Esophagus muscularis mucosa (tissue), 4 donors: ENCODE measurements at regions not wholly inside any gene's neighbourhood (a gene's known extent, or its start where the extent isn't known, plus 50 kb on each side); places are given as distances from the start of the nearest gene placed in this dataset.

Source experiments
- EP300 ChIP-seq: sonication (generic); formaldehyde crosslinking; IDR thresholded peaks from one replicate; pipeline ENCODE4 v1.6.1; 2017; ENCODE audit warnings: antibody characterized with exemption
- POLR2A ChIP-seq: fragments of 450-650 bp; IDR thresholded peaks from one replicate; pipeline ENCODE4 v1.6.1; 2017; ENCODE audit warnings: antibody characterized with exemption, moderate library complexity, mild to moderate bottlenecking, low read depth
- POLR2AphosphoS5 ChIP-seq, 2 donors: sonication (generic); formaldehyde crosslinking; IDR thresholded peaks; one replicate each; pipeline ENCODE4 v1.6.1; 2017; ENCODE audit warnings: antibody characterized with exemption in 2 of 2
- TF ChIP-seq, protein P1 (sequence below), 3 experiments: fragments of 200-600 bp in 2 of 3; fragments of 450-650 bp in 1 of 3; sonication (generic) in 2 of 3; IDR thresholded peaks; one replicate each; pipeline ENCODE4 v1.5.1; 2017 to 2019; ENCODE audit warnings: antibody characterized with exemption in 3 of 3, mild to moderate bottlenecking in 2 of 3, moderate library complexity in 1 of 3

GRCh38 chr4:176910646-176911045 is 117.9 kb upstream of the VEGFC start:
- TF ChIP-seq POLR2AphosphoS5 (IDR thresholded peaks at IDR 0.05) (no peak), POLR2A (no peak), EP300 (no peak)
- TF ChIP-seq, protein P1, sequence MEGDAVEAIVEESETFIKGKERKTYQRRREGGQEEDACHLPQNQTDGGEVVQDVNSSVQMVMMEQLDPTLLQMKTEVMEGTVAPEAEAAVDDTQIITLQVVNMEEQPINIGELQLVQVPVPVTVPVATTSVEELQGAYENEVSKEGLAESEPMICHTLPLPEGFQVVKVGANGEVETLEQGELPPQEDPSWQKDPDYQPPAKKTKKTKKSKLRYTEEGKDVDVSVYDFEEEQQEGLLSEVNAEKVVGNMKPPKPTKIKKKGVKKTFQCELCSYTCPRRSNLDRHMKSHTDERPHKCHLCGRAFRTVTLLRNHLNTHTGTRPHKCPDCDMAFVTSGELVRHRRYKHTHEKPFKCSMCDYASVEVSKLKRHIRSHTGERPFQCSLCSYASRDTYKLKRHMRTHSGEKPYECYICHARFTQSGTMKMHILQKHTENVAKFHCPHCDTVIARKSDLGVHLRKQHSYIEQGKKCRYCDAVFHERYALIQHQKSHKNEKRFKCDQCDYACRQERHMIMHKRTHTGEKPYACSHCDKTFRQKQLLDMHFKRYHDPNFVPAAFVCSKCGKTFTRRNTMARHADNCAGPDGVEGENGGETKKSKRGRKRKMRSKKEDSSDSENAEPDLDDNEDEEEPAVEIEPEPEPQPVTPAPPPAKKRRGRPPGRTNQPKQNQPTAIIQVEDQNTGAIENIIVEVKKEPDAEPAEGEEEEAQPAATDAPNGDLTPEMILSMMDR (IDR thresholded peaks at IDR 0.05) = no peak
